Lower leg skin (tissue), 4 donors: ENCODE measurements at regions not wholly inside any gene's neighbourhood (a gene's known extent, or its start where the extent isn't known, plus 50 kb on each side); places are given as distances from the start of the nearest gene placed in this dataset.

Experiments
- DNase-seq, 2 donors: peaks; one replicate each; pipeline ENCODE4 v3.0.0-alpha.2; 2019; ENCODE audit warnings: low spot score in 2 of 2
- H3K4me3 ChIP-seq: fragments of 200-600 bp; sonication (generic); 2 replicates; pipeline ENCODE4 v1.5.1; 2017; ENCODE audit warnings: mild to moderate bottlenecking, low read depth; ENCODE audit not compliant: poor library complexity, severe bottlenecking
- POLR2A ChIP-seq, 2 donors: fragments of 450-650 bp; IDR thresholded peaks; one replicate each; pipeline ENCODE4 v1.6.1; 2016 to 2017; ENCODE audit warnings: antibody characterized with exemption in 2 of 2, mild to moderate bottlenecking in 1 of 2, moderate library complexity in 1 of 2
- WGBS, 2 donors: methylation state at CpG; one replicate each; pipeline ENCODE4 v1.1.5; 2018; 5-methylcytosine and 5-hydroxymethylcytosine counted together
- intact Hi-C: fragments of 100-400 bp; cut with DNase I; formaldehyde crosslinking; loops from one replicate; pipeline ENCODE4 v1.15.0; 2023; ENCODE audit warnings: low total_unique reads
- TF ChIP-seq, protein P1 (sequence below), 3 donors: fragments of 450-650 bp; IDR thresholded peaks; one replicate each; pipeline ENCODE4 v1.5.1; 2016; ENCODE audit warnings: antibody characterized with exemption in 3 of 3, mild to moderate bottlenecking in 3 of 3, moderate library complexity in 2 of 3

DNA sequence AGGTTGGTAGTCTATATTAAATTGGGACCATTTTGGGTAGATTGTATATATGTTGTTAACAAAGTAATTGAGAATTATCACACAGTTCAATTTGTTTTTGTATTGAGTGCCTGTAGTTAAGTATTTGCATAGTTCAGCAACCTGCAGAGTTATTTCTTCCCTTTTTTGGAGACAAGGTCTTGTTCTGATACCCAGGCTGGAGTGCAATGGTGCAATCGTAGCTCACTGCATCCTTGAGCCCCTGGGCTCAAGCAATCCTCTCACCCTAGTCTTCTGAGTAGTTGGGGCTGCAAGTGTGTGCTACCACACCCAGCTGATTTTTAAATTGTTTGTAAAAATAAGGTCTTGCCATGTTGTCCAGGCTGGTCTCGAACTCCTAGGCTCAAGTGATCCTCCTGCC is 250.5 kb downstream of the UTRN start:
- H3K4me3 ChIP-seq: no peak overlapping the region
- intact Hi-C loops: no loop called here
- TF ChIP-seq, protein P1, sequence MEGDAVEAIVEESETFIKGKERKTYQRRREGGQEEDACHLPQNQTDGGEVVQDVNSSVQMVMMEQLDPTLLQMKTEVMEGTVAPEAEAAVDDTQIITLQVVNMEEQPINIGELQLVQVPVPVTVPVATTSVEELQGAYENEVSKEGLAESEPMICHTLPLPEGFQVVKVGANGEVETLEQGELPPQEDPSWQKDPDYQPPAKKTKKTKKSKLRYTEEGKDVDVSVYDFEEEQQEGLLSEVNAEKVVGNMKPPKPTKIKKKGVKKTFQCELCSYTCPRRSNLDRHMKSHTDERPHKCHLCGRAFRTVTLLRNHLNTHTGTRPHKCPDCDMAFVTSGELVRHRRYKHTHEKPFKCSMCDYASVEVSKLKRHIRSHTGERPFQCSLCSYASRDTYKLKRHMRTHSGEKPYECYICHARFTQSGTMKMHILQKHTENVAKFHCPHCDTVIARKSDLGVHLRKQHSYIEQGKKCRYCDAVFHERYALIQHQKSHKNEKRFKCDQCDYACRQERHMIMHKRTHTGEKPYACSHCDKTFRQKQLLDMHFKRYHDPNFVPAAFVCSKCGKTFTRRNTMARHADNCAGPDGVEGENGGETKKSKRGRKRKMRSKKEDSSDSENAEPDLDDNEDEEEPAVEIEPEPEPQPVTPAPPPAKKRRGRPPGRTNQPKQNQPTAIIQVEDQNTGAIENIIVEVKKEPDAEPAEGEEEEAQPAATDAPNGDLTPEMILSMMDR (IDR thresholded peaks at IDR 0.05): no peak
- no peak for TF ChIP-seq POLR2A (IDR thresholded peaks at IDR 0.05)
- DNase-seq: no peak
- 91 to 96% methylated on average over 2 of the region's 2 CpGs for WGBS, 2 donors

DNA sequence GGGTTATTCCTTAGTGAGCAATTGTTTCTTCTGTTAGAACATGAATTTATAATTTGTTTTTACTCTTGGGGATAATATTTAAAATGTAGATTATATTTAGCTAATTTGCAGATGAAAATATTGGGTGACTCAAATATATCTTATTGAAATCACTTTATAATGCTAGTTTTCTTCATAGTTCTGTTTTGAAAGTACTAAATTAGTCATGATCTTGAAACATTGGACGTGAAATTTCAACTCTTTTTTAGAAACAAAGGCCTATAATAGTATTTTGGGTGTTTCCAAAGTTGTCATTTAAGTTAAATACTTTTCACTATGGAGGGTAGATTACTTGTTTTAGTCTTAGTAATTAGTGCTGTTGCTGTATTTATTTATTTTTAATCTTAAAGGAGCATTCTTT is 250.9 kb downstream of the UTRN start:
- intact Hi-C loops: no loop called here
- H3K4me3 ChIP-seq: no peak overlapping the region
- WGBS, 2 donors: 80 to 86% methylated on average over 1 of the region's 1 CpG
- TF ChIP-seq POLR2A (IDR thresholded peaks at IDR 0.05): no peak
- TF ChIP-seq, protein P1 (IDR thresholded peaks at IDR 0.05): no peak
- no peak for DNase-seq

DNA sequence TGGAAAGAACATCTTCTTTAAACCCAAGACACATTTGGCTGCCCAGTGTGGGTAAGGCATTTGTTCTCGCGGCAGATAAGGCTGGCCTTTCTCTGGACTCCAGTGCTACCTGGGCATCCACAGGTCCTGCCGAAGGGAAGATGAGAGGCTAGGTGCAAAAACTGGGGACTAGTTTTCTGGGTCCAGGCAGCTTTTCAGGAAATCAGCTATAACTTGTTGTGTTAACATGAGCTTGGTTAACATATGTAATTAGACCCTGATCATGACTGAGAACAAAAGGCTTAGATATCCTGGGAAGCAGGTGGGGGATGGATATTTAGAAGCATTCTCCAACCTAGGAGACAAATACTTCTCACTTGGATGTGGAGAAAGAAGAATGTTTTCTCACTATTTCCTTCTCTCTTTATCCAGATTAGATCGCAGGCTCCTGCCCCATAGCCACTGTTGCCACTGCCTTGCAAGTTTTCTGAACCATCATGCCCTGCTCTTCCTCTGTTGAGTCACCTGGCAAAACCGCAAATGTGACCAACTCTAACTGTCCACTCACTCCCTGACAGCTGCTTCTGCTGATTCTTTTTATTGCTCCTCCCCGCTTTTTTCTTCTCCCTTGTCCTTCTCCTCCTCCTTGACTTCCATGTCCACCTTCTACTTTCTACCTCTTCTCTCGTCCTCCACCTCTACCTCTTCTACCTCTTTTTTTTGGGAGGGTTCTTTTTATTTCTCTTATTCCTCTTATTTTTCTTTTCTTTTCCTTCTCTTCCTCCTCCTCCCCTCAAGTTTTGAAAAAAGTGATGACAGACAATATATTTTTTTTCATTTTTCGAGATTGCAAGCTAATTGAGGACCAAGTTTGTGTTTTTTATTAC is 258.1 kb downstream of the UTRN start:
- no peak overlapping the region for H3K4me3 ChIP-seq
- no peak for DNase-seq
- WGBS, 2 donors: 88 to 90% methylated on average over 8 of the region's 8 CpGs
- intact Hi-C loops: no loop called here
- TF ChIP-seq, protein P1 (IDR thresholded peaks at IDR 0.05): no peak
- no peak for TF ChIP-seq POLR2A (IDR thresholded peaks at IDR 0.05)

DNA sequence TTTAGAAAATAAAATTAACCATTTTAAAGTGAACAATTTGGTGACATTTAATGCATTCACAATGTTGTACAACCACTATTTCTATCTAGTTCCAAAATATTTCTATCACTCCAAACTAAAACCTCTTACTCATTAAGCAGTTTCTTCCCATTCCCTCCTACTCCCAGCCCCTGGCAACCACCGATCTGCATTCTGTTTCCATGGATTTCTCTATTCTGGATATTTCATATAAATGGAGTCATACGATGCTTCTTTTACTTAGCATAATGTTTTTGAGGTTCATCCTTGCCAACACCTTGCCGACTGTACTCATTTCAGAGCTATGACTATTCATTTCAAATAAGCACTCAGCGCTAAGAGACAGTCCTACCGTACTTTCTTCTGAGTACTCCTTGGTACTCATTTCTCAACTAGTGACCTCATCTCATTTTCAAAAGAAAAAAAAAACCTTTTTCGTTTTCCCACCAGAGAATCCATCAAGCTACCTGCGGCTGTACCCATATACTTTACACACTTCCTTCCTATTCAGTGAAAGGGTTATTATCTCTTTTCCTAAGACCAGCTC is 259.2 kb downstream of the UTRN start:
- WGBS, 2 donors: 92 to 95% methylated on average over 7 of the region's 7 CpGs
- intact Hi-C loops: no loop called here
- H3K4me3 ChIP-seq: no peak overlapping the region
- no peak for DNase-seq
- no peak for TF ChIP-seq POLR2A (IDR thresholded peaks at IDR 0.05)
- TF ChIP-seq, protein P1 (IDR thresholded peaks at IDR 0.05): no peak

DNA sequence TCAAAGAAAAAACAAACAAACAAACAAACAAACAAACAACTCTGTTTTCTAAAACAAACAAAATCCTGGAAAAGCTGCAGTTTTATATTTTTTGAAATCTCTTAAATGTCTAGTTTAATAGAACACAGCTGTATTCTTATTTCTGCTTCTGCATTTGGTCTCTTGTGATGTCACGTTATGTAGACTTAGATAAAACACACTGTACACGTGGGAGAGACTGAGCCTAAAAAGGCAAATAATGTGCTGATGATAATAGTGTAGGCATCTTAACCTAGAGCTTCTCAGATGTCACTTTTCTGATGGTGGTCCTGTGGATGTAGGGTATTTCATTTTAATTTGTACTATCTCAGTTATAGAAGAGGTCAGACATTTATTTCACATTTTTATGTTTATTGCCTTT is 261.7 kb downstream of the UTRN start:
- 59 to 62% methylated on average over 2 of the region's 2 CpGs for WGBS, 2 donors
- no peak for DNase-seq
- no peak overlapping the region for H3K4me3 ChIP-seq
- intact Hi-C loops: no loop called here
- no peak for TF ChIP-seq POLR2A (IDR thresholded peaks at IDR 0.05)
- TF ChIP-seq, protein P1 (IDR thresholded peaks at IDR 0.05): no peak
